Transverse colon (tissue), 4 donors: ENCODE measurements at regions not wholly inside any gene's neighbourhood (a gene's known extent, or its start where the extent isn't known, plus 50 kb on each side); places are given as distances from the start of the nearest gene placed in this dataset.

Experiments used
- CTCF ChIP-seq, 5 experiments: fragments of 200-600 bp in 3 of 5; fragments of 450-650 bp in 2 of 5; sonication (generic) in 3 of 5; IDR thresholded peaks; 1 replicate in 2 of 5; 2 replicates in 3 of 5; pipeline ENCODE4 v1.5.1; 2016 to 2017; ENCODE audit warnings: antibody characterized with exemption in 5 of 5, inconsistent platforms in 3 of 5, mild to moderate bottlenecking in 2 of 5, moderate library complexity in 1 of 5
- POLR2A ChIP-seq: fragments of 450-650 bp; IDR thresholded peaks from one replicate; pipeline ENCODE4 v1.6.1; 2016; ENCODE audit warnings: antibody characterized with exemption, mild to moderate bottlenecking, moderate library complexity
- POLR2AphosphoS5 ChIP-seq, 3 donors: sonication (generic); formaldehyde crosslinking; IDR thresholded peaks; one replicate each; pipeline ENCODE4 v1.6.1; 2016; ENCODE audit warnings: antibody characterized with exemption in 3 of 3

- no peak for TF ChIP-seq POLR2AphosphoS5 (IDR thresholded peaks at IDR 0.05)
- no peak for TF ChIP-seq POLR2A
- no peak for TF ChIP-seq CTCF (IDR thresholded peaks at IDR 0.05)
Measured at GRCh38 chr4:100945789-100946188, 401.5 kb downstream of the PPP3CA start.
